ENCODE measurements at regions not wholly inside any gene's neighbourhood (a gene's known extent, or its start where the extent isn't known, plus 50 kb on each side); places are given as distances from the start of the nearest gene placed in this dataset.

DNA sequence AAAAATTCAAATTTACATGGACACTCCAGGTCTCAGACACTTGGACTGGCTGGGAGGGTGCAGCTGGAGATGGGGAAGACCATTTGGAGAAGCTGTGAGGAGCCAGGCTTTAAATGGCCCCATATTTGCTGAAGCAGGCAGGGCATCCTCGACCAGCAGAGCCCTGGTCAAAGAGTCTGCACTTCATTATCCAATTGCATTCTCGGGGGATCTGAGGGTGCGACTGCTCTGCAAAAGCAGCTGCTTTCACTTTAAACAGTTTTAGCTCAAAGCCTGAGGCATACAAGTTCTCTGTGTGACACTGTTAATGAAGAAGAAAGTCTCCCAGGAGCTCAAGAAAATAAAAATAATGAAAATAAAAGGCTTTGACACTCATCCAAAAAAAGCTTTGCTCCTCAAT is 98.0 kb upstream of the SLC25A36 start:
- TF ChIP-seq CTCF (IDR thresholded peaks at IDR 0.05; ENCODE audit: insufficient read depth, low read length, poor library complexity, severe bottlenecking): no peak
- no peak for TF ChIP-seq EZH2phosphoT487 (conservative IDR thresholded peaks at IDR 0.05; ENCODE audit: low read length)

All from SU-DHL-6 (cell line).